ENCODE measurements at regions not wholly inside any gene's neighbourhood (a gene's known extent, or its start where the extent isn't known, plus 50 kb on each side); places are given as distances from the start of the nearest gene placed in this dataset.

GRCh38 chr7:27300421-27300820, 57.8 kb downstream of the EVX1 start:
- ATAC-seq (no peak), FAIRE-seq (no peak), DNase-seq (ENCODE audit: low spot score) (no peak)
- WGBS (ENCODE audit: low lambda C conversion rate): 33% methylated on average over 3 of the region's 3 CpGs
- H3K27me3 ChIP-seq (ENCODE audit: control insufficient read depth in 1 of 2, insufficient read depth in 2 of 2, low read length in 2 of 2): 0 out of 5 replicates have a peak, but pooled peaks cover 0 to 3% of the 10 kb centered on the region in 2 experiments
- H3K36me3 ChIP-seq (replicated peaks in 1 of 2; ENCODE audit: control insufficient read depth in 1 of 2, insufficient read depth in 2 of 2, low read length in 2 of 2): no peaks in the 10 kb centered on the region
- H3K4me3 ChIP-seq (replicated peaks in 1 of 3; ENCODE audit: insufficient read depth in 1 of 3, low read depth in 2 of 3, low read length in 3 of 3): no peak overlapping the region
- H3K79me2 ChIP-seq (ENCODE audit: insufficient read depth, low read length): no peaks in the 10 kb centered on the region
- H3K27ac ChIP-seq (ENCODE audit: extremely low read length, insufficient read depth, low read length): no peak overlapping the region
- no TSS peak for BruUV-seq (replicated peaks)
- no peak overlapping the region for H3K9ac ChIP-seq (ENCODE audit: insufficient read depth, low read depth, low read length)
- no peaks in the 10 kb centered on the region for H4K20me1 ChIP-seq (ENCODE audit: insufficient read depth, low read length)
- POLR2A ChIA-PET: no interaction called here
- in situ Hi-C loops (cut with HindIII; ENCODE audit: extremely low pct_ligation_motif_present, low pct_unique_long_range_greater_than_20kb) (no loop called here), intact Hi-C loops (cut with micrococcal nuclease; ENCODE audit: unreplicated experiment) (no loop called here)
- CTCF ChIA-PET (ENCODE audit: low intra/inter-chr PET ratio, low total read pairs): no interaction called here
- H3K4me2 ChIP-seq (ENCODE audit: low read depth, low read length): no peak overlapping the region
- H3K9me3 ChIP-seq (ENCODE audit: low read length): no peaks in the 10 kb centered on the region
- no peak overlapping the region for H2AFZ ChIP-seq (ENCODE audit: low read length)
- no peaks in the 10 kb centered on the region for H3K4me1 ChIP-seq (ENCODE audit: insufficient read depth, low read length)
- TF ChIP-seq FUBP1 (CRISPR knock-in tag; IDR thresholded peaks at IDR 0.05; ENCODE audit: borderline replicate concordance) (no peak), ZNF350 (CRISPR knock-in tag; IDR thresholded peaks at IDR 0.05; ENCODE audit: borderline replicate concordance, low read depth) (no peak), GABPB1 (CRISPR knock-in tag; IDR thresholded peaks at IDR 0.05) (no peak), ZNF577 (CRISPR knock-in tag; IDR thresholded peaks at IDR 0.05; ENCODE audit: borderline replicate concordance, low read depth) (no peak), HOXA9 (CRISPR knock-in tag; IDR thresholded peaks at IDR 0.05; ENCODE audit: borderline replicate concordance) (no peak), NFATC3 (CRISPR knock-in tag; IDR thresholded peaks at IDR 0.05) (no peak), ZNF891 (CRISPR knock-in tag; IDR thresholded peaks at IDR 0.05) (no peak), ZNF318 (CRISPR knock-in tag; IDR thresholded peaks at IDR 0.05) (no peak), RFX1 (IDR thresholded peaks at IDR 0.05) (no peak), ISX (CRISPR knock-in tag; conservative IDR thresholded peaks at IDR 0.05) (no peak), MYPOP (CRISPR knock-in tag; IDR thresholded peaks at IDR 0.05) (no peak)
